HL-60 (cell line): ENCODE measurements at regions not wholly inside any gene's neighbourhood (a gene's known extent, or its start where the extent isn't known, plus 50 kb on each side); places are given as distances from the start of the nearest gene placed in this dataset.

Experiments
- DNase-seq, 2 experiments: peaks; one replicate each; pipeline ENCODE4 v3.0.0-alpha.2; 2010 to 2020; ENCODE audit warnings: low read depth in 1 of 2, low spot score in 1 of 2
- H3K27ac ChIP-seq: fragments of 250-450 bp; sonication (Bioruptor Pico); replicated peaks from 2 replicates; pipeline ENCODE4 v1.5.1; 2020; ENCODE audit warnings: mild to moderate bottlenecking, moderate library complexity
- H3K27me3 ChIP-seq: fragments of 250-450 bp; sonication (Bioruptor Pico); 2 replicates; pipeline ENCODE4 v1.5.1; 2021; ENCODE audit warnings: mild to moderate bottlenecking, moderate library complexity; ENCODE audit not compliant: insufficient read depth, poor library complexity, severe bottlenecking
- H3K4me3 ChIP-seq: replicated peaks from 2 replicates; pipeline ENCODE4 v1.5.1; 2011; ENCODE audit warnings: mild to moderate bottlenecking, control low read depth, low read length; ENCODE audit not compliant: insufficient read depth
- CTCF ChIP-seq: IDR thresholded peaks from one replicate; pipeline ENCODE4 v1.5.1; 2011; ENCODE audit warnings: low read length, control low read depth, inconsistent platforms; ENCODE audit not compliant: insufficient read depth
- GABPA ChIP-seq: IDR thresholded peaks from 2 replicates; pipeline ENCODE4 v1.6.1; 2012; ENCODE audit warnings: low read depth
- POLR2AphosphoS5 ChIP-seq: IDR thresholded peaks from 2 replicates; pipeline ENCODE4 v1.6.1; 2012; ENCODE audit warnings: low read depth
- SPI1 ChIP-seq: IDR thresholded peaks from 2 replicates; pipeline ENCODE4 v1.6.1; 2012; ENCODE audit warnings: low read depth, mild to moderate bottlenecking, borderline replicate concordance
- TF ChIP-seq, protein P1 (sequence below): IDR thresholded peaks from 2 replicates; pipeline ENCODE4 v1.6.1; 2012; ENCODE audit warnings: low read depth; ENCODE audit not compliant: insufficient replicate concordance

DNA sequence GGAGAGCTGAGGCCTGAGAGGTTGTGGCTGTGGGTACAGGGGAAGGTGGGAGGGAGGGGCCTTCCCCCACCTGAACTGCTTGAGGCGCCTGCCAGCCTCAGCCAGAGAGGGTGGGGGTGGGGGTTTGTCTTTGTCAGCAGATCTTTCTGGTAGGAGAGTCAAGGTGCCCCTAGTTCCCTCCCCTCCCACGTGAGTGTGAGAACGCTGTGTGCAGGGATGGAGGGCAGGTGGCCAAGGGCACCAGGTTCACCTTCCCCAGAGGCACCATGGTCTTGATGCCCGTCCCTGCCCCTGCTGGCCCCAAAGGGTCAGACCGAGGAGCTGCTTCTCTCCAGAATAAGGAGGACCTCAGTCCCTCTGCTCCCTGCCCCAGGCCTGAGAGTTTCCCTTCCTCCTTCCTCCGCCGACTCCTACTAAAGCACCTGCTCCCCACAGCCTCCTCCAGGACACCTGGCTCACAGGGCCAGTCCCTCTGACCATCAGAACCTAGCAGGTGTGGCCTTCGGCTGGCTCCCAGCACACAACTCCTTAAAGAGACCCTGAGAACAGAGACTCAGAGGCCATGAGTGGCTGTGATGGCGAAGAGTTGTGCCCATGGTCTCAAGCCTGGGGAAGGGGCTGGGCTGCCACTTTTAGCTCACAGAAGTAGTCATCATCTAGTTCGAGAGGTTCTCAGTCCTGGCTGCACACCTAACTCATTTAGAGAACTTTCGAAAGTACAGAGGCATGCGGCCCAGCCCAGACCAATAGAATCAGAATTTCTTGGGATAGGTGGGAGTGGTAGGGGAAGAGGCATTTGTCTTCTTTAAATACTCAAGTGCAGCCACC lies 113.2 kb upstream of the LHX1 start:
- Histone ChIP-seq H3K27me3 (peaks cover 8% of the 10 kb centered on the region), H3K4me3 (no peak overlapping the region), H3K27ac (no peak overlapping the region)
- no peak for TF ChIP-seq SPI1
- no peak for TF ChIP-seq CTCF
- TF ChIP-seq POLR2AphosphoS5, result no peak
- TF ChIP-seq, protein P1, sequence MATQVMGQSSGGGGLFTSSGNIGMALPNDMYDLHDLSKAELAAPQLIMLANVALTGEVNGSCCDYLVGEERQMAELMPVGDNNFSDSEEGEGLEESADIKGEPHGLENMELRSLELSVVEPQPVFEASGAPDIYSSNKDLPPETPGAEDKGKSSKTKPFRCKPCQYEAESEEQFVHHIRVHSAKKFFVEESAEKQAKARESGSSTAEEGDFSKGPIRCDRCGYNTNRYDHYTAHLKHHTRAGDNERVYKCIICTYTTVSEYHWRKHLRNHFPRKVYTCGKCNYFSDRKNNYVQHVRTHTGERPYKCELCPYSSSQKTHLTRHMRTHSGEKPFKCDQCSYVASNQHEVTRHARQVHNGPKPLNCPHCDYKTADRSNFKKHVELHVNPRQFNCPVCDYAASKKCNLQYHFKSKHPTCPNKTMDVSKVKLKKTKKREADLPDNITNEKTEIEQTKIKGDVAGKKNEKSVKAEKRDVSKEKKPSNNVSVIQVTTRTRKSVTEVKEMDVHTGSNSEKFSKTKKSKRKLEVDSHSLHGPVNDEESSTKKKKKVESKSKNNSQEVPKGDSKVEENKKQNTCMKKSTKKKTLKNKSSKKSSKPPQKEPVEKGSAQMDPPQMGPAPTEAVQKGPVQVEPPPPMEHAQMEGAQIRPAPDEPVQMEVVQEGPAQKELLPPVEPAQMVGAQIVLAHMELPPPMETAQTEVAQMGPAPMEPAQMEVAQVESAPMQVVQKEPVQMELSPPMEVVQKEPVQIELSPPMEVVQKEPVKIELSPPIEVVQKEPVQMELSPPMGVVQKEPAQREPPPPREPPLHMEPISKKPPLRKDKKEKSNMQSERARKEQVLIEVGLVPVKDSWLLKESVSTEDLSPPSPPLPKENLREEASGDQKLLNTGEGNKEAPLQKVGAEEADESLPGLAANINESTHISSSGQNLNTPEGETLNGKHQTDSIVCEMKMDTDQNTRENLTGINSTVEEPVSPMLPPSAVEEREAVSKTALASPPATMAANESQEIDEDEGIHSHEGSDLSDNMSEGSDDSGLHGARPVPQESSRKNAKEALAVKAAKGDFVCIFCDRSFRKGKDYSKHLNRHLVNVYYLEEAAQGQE, result no peak
- no peak for TF ChIP-seq GABPA
- DNase-seq, result no peak

- TF ChIP-seq, protein P1, result no peak
- TF ChIP-seq GABPA, result no peak
- TF ChIP-seq SPI1, result no peak
- no peak for TF ChIP-seq POLR2AphosphoS5
- TF ChIP-seq CTCF, result no peak
- Histone ChIP-seq H3K27me3 (peaks cover 8% of the 10 kb centered on the region), H3K4me3 (no peak overlapping the region), H3K27ac (no peak overlapping the region)
- DNase-seq, result no peak
Observed at GRCh38 chr17:36824678-36825101, 112.6 kb upstream of the LHX1 start.

DNA sequence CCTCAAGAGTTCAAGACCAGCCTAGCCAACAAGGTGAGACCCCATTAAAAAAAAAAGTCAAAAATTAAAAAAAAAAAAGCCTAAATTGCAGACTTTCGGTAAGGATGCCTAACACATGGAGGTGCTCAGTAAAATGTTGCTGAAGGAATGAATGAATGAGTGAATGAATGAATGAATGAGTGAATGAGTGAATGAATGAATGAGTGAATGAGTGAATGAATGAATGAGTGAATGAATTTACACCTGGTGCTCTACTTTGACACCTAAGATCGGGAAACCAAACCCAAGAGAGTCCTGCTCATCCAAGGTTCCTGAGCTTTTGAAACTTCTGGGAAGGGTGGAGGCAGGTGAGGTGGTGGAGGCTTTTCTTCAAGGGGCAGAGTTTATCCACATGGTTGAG lies 112.2 kb upstream of the LHX1 start:
- no peak for DNase-seq
- H3K27ac ChIP-seq, result no peak overlapping the region
- TF ChIP-seq POLR2AphosphoS5 (no peak), GABPA (no peak), SPI1 (no peak), CTCF (no peak)
- TF ChIP-seq, protein P1, result no peak
- H3K4me3 ChIP-seq, result no peak overlapping the region
- peaks cover 8% of the 10 kb centered on the region for H3K27me3 ChIP-seq
